HCT116 (cell line): ENCODE measurements at regions not wholly inside any gene's neighbourhood (a gene's known extent, or its start where the extent isn't known, plus 50 kb on each side); places are given as distances from the start of the nearest gene placed in this dataset.

Experiments
- ATAC-seq: fragments of 200-7000 bp; cut with Tn5 transposase; 2 replicates; pipeline ENCODE4 v1.9.1; 2020; ENCODE audit warnings: mild to moderate bottlenecking, moderate library complexity
- BruUV-seq: library from RNA; stranded (reverse); fragments of 400-500 nt; replicated peaks from 2 replicates; lab custom pipeline; 2021; lab: Mats Ljungman, UMichigan
- CTCF ChIA-PET: fragments of 300-600 bp; sonication (Branson Sonifier 250); formaldehyde crosslinking; loops from one replicate; lab custom pipeline; 2021; ENCODE audit warnings: antibody characterized with exemption; lab: Charles Lee
- POLR2A ChIA-PET: fragments of 300-600, 350-600 bp; sonication (Branson Sonifier 250); formaldehyde crosslinking; loops from one replicate; lab custom pipeline; 2021; ENCODE audit warnings: antibody characterized with exemption; lab: Charles Lee
- RAD21 ChIA-PET, 2 experiments: fragments of 300-600 bp; sonication (Branson Sonifier 250); formaldehyde crosslinking; loops; one replicate each; lab custom pipeline; 2023; ENCODE audit warnings: low total read pairs in 2 of 2; ENCODE audit not compliant: uncharacterized antibody in 2 of 2, unreplicated experiment in 2 of 2, low non-redundant PET in 1 of 2; lab: Charles Lee
- DNase-seq: peaks from one replicate; pipeline ENCODE4 v3.0.0-alpha.2; 2010; ENCODE audit warnings: low read depth, low spot score
- H2AFZ ChIP-seq: fragments of 200-600 bp; shearing (Covaris generic), sonication (generic); 2 replicates; pipeline ENCODE4 v1.6.1; 2017; ENCODE audit warnings: low read depth, mixed run types, mixed read lengths, antibody characterized with exemption, low read length; ENCODE audit not compliant: poor library complexity, severe bottlenecking
- H3K27ac ChIP-seq: 2 replicates; pipeline ENCODE4 v1.5.1; 2012; ENCODE audit warnings: low read depth, low read length
- H3K27me3 ChIP-seq: fragments of 200-600 bp; sonication (generic); 2 replicates; pipeline ENCODE4 v1.6.1; 2016; ENCODE audit warnings: mixed run types, low read length, mixed read lengths; ENCODE audit not compliant: insufficient read depth
- H3K36me3 ChIP-seq, 2 experiments: fragments of 200-500 bp in 1 of 2; fragments of 200-600 bp in 1 of 2; sonication (Bioruptor generic) in 1 of 2; sonication (generic) in 1 of 2; 2 replicates each; pipeline versions ENCODE4 v1.5.1 to v1.6.1; 2014 to 2016; ENCODE audit warnings: low read length in 2 of 2, inconsistent platforms in 1 of 2, mixed read lengths in 1 of 2, mixed run types in 1 of 2; ENCODE audit not compliant: insufficient read depth in 2 of 2, control insufficient read depth in 1 of 2
- H3K4me1 ChIP-seq, 2 experiments: fragments of 200-600 bp in 1 of 2; sonication (generic) in 1 of 2; 2 replicates each; pipeline versions ENCODE4 v1.5.1 to v1.6.1; 2012 to 2017; ENCODE audit warnings: low read length in 2 of 2, inconsistent platforms in 1 of 2, mild to moderate bottlenecking in 1 of 2, mixed read lengths in 1 of 2, mixed run types in 1 of 2, moderate library complexity in 1 of 2; ENCODE audit not compliant: insufficient read depth in 2 of 2, control insufficient read depth in 1 of 2
- H3K4me2 ChIP-seq: fragments of 200-600 bp; sonication (generic); 2 replicates; pipeline ENCODE4 v1.6.1; 2017; ENCODE audit warnings: mixed run types, low read length, mixed read lengths
- H3K4me3 ChIP-seq, 2 experiments: fragments of 200-600 bp in 1 of 2; sonication (generic) in 1 of 2; replicated peaks in 1 of 2; 2 replicates each; pipeline ENCODE4 v1.5.1; 2011 to 2016; ENCODE audit warnings: low read length in 2 of 2, control low read depth in 1 of 2, low read depth in 1 of 2, mild to moderate bottlenecking in 1 of 2, mixed read lengths in 1 of 2, mixed run types in 1 of 2
- H3K79me2 ChIP-seq: fragments of 200-600 bp; sonication (generic); 2 replicates; pipeline ENCODE4 v1.6.1; 2017; ENCODE audit warnings: mild to moderate bottlenecking, mixed run types, low read length, moderate library complexity, mixed read lengths; ENCODE audit not compliant: insufficient read depth
- H3K9ac ChIP-seq: fragments of 200-600 bp; sonication (generic); 2 replicates; pipeline ENCODE4 v1.6.1; 2016; ENCODE audit warnings: low read length, mixed read lengths
- H3K9me2 ChIP-seq: fragments of 200-600 bp; sonication (generic), shearing (Covaris generic); 2 replicates; pipeline ENCODE4 v1.6.1; 2017; ENCODE audit warnings: mixed run types, mild to moderate bottlenecking, moderate library complexity; ENCODE audit not compliant: insufficient read depth
- H3K9me3 ChIP-seq, 2 experiments: fragments of 200-500 bp in 1 of 2; fragments of 200-600 bp in 1 of 2; sonication (Bioruptor generic) in 1 of 2; sonication (generic) in 1 of 2; 2 replicates each; pipeline ENCODE4 v1.6.1; 2014 to 2017; ENCODE audit warnings: low read length in 2 of 2, mixed read lengths in 2 of 2, inconsistent platforms in 1 of 2, low read depth in 1 of 2, mild to moderate bottlenecking in 1 of 2, mixed run types in 1 of 2, moderate library complexity in 1 of 2; ENCODE audit not compliant: control insufficient read depth in 1 of 2, insufficient read depth in 1 of 2
- H4K20me1 ChIP-seq: fragments of 200-600 bp; sonication (generic), shearing (Covaris generic); 2 replicates; pipeline ENCODE4 v1.6.1; 2017; ENCODE audit warnings: mixed run types, mild to moderate bottlenecking, moderate library complexity; ENCODE audit not compliant: insufficient read depth
- ATF3 ChIP-seq: IDR thresholded peaks from 2 replicates; pipeline ENCODE4 v1.6.1; 2012
- EGR1 ChIP-seq: IDR thresholded peaks from 2 replicates; pipeline ENCODE4 v1.6.1; 2012; ENCODE audit warnings: low read depth
- EZH2 ChIP-seq: fragments of 200-600 bp; sonication (generic); IDR thresholded peaks from 2 replicates; pipeline ENCODE4 v1.6.1; 2017; ENCODE audit warnings: antibody characterized with exemption, mixed run types
- JUND ChIP-seq: IDR thresholded peaks from 2 replicates; pipeline ENCODE4 v1.6.1; 2012
- POLR2A ChIP-seq: IDR thresholded peaks from 2 replicates; pipeline ENCODE4 v1.7.0; 2011; ENCODE audit warnings: borderline replicate concordance; ENCODE audit not compliant: insufficient read depth, insufficient read length; ENCODE audit errors: extremely low read depth
- RAD21 ChIP-seq: IDR thresholded peaks from 2 replicates; pipeline ENCODE4 v1.6.1; 2012; ENCODE audit warnings: low read depth, mild to moderate bottlenecking
- SIN3A ChIP-seq: IDR thresholded peaks from 2 replicates; pipeline ENCODE4 v1.6.1; 2012; ENCODE audit warnings: low read depth
- YY1 ChIP-seq: IDR thresholded peaks from 2 replicates; pipeline ENCODE4 v1.6.1; 2011; ENCODE audit warnings: low read length, low read depth, moderate library complexity, mild to moderate bottlenecking; ENCODE audit not compliant: insufficient replicate concordance; ENCODE audit errors: extremely low read depth
- ZNF274 ChIP-seq: fragments of 200-500 bp; sonication (Bioruptor generic); IDR thresholded peaks from 2 replicates; pipeline ENCODE4 v1.6.1; 2014; ENCODE audit warnings: mild to moderate bottlenecking, low read depth, low read length, inconsistent platforms
- intact Hi-C: fragments of 100-400 bp; cut with micrococcal nuclease; formaldehyde crosslinking; loops from 2 replicates; pipeline ENCODE4 v1.10.0; 2022
- TF ChIP-seq, protein P1 (sequence below), 3 experiments: fragments of 200-600 bp in 1 of 3; sonication (generic) in 1 of 3; IDR thresholded peaks in 2 of 3; conservative IDR thresholded peaks in 1 of 3; 2 replicates each; pipeline ENCODE4 v1.5.1; 2012 to 2017; ENCODE audit warnings: low read depth in 2 of 3, low read length in 2 of 3, antibody characterized with exemption in 1 of 3, borderline replicate concordance in 1 of 3, control low read depth in 1 of 3, mild to moderate bottlenecking in 1 of 3, mixed read lengths in 1 of 3, mixed run types in 1 of 3, moderate library complexity in 1 of 3; ENCODE audit not compliant: insufficient read depth in 1 of 3
- TF ChIP-seq, protein P2 (sequence below): IDR thresholded peaks from 2 replicates; pipeline ENCODE4 v1.6.1; 2011; ENCODE audit warnings: mild to moderate bottlenecking, low read length, moderate library complexity; ENCODE audit not compliant: insufficient replicate concordance; ENCODE audit errors: extremely low read depth

DNA sequence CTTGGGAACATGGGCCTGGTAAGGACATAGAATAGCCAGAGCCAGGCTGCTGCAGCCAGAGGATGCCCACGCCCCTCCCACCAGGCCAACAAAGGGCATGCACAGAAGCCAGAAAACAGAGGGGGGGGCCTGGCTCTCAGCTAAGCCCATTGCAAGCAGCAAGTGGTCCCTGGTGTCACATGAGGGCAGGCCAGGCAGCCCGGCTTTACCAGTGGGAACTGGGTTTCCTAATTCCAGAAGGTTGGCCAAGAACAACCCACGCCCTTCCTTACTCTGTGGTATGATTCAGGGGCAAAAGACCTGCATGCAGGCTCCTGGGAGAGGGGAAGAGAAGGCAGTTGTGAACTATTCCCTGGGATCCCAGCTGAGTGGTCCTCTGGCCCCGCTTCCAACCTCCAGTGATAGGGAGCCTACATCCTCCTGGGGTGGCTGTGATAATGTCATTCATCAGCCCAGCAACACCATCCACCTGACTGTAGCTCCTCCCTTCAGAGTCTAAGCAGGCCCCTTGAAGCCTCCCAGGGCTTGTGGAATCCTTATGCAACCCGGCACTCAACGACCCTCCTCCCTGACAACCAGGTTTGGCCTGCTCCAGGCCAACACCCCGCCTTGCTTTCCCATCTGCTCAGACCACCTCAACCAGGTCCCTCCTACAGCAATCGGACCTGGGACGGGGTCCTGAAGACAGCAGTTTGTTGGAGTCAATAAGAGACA is 62.1 kb upstream of the LMO1 start:
- intact Hi-C loops = no loop called here
- ChIA-PET POLR2A (no interaction called here), CTCF (no interaction called here), RAD21 (no interaction called here)
- H3K4me2 ChIP-seq = no peak overlapping the region
- no peaks in the 10 kb centered on the region for H3K9me2 ChIP-seq
- H3K27ac ChIP-seq = no peak overlapping the region
- no peaks in the 10 kb centered on the region for H3K9me3 ChIP-seq
- H3K79me2 ChIP-seq = no peaks in the 10 kb centered on the region
- DNase-seq (no peak), ATAC-seq (no peak)
- no peaks in the 10 kb centered on the region for H3K36me3 ChIP-seq
- H4K20me1 ChIP-seq = no peaks in the 10 kb centered on the region
- no peak overlapping the region for H3K9ac ChIP-seq
- H3K27me3 ChIP-seq = no peaks in the 10 kb centered on the region
- no peak for TF ChIP-seq SIN3A
- no peak for TF ChIP-seq YY1
- TF ChIP-seq EGR1 = no peak
- TF ChIP-seq RAD21 = no peak
- peaks cover 6 to 12% of the 10 kb centered on the region in 2 experiments for H3K4me1 ChIP-seq
- no TSS peak for BruUV-seq
- H3K4me3 ChIP-seq = no peak overlapping the region
- no peak overlapping the region for H2AFZ ChIP-seq

- DNase-seq (no peak), ATAC-seq (no peak)
- intact Hi-C loops = no loop called here
- Histone ChIP-seq H3K79me2 (no peaks in the 10 kb centered on the region), H2AFZ (no peak overlapping the region), H3K9ac (no peak overlapping the region), H3K36me3 (no peaks in the 10 kb centered on the region), H3K9me3 (no peaks in the 10 kb centered on the region), H3K4me1 (no peaks in the 10 kb centered on the region), H3K4me2 (no peak overlapping the region), H3K4me3 (no peak overlapping the region), H4K20me1 (no peaks in the 10 kb centered on the region), H3K27me3 (no peaks in the 10 kb centered on the region), H3K9me2 (no peaks in the 10 kb centered on the region), H3K27ac (no peak overlapping the region)
- no TSS peak for BruUV-seq
- ChIA-PET CTCF (no interaction called here), POLR2A (no interaction called here), RAD21 (no interaction called here)
- TF ChIP-seq ATF3 (no peak), EZH2 (no peak), JUND (no peak), POLR2A (no peak), ZNF274 (no peak), RAD21 (no peak)
- TF ChIP-seq, protein P1, sequence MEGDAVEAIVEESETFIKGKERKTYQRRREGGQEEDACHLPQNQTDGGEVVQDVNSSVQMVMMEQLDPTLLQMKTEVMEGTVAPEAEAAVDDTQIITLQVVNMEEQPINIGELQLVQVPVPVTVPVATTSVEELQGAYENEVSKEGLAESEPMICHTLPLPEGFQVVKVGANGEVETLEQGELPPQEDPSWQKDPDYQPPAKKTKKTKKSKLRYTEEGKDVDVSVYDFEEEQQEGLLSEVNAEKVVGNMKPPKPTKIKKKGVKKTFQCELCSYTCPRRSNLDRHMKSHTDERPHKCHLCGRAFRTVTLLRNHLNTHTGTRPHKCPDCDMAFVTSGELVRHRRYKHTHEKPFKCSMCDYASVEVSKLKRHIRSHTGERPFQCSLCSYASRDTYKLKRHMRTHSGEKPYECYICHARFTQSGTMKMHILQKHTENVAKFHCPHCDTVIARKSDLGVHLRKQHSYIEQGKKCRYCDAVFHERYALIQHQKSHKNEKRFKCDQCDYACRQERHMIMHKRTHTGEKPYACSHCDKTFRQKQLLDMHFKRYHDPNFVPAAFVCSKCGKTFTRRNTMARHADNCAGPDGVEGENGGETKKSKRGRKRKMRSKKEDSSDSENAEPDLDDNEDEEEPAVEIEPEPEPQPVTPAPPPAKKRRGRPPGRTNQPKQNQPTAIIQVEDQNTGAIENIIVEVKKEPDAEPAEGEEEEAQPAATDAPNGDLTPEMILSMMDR (IDR thresholded peaks at IDR 0.05 in 2 of 3, conservative IDR thresholded peaks at IDR 0.05 in 1 of 3; ENCODE audit: borderline replicate concordance in 1 of 3, insufficient read depth in 1 of 3, low read depth in 2 of 3, low read length in 2 of 3) = no peak
- TF ChIP-seq, protein P2, sequence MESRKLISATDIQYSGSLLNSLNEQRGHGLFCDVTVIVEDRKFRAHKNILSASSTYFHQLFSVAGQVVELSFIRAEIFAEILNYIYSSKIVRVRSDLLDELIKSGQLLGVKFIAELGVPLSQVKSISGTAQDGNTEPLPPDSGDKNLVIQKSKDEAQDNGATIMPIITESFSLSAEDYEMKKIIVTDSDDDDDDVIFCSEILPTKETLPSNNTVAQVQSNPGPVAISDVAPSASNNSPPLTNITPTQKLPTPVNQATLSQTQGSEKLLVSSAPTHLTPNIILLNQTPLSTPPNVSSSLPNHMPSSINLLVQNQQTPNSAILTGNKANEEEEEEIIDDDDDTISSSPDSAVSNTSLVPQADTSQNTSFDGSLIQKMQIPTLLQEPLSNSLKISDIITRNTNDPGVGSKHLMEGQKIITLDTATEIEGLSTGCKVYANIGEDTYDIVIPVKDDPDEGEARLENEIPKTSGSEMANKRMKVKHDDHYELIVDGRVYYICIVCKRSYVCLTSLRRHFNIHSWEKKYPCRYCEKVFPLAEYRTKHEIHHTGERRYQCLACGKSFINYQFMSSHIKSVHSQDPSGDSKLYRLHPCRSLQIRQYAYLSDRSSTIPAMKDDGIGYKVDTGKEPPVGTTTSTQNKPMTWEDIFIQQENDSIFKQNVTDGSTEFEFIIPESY = no peak
Observed at GRCh38 chr11:8323161-8323935, 59.7 kb upstream of the LMO1 start.
